ENCODE measurements at regions not wholly inside any gene's neighbourhood (a gene's known extent, or its start where the extent isn't known, plus 50 kb on each side); places are given as distances from the start of the nearest gene placed in this dataset.

GRCh38 chr2:167834707-167835106 is 412.7 kb downstream of the STK39 start:
- TF ChIP-seq EZH2phosphoT487 (IDR thresholded peaks at IDR 0.05; ENCODE audit: insufficient read depth, low read depth), result no peak
- TF ChIP-seq EZH2 (IDR thresholded peaks at IDR 0.05; ENCODE audit: insufficient read depth, poor library complexity, severe bottlenecking), result no peak
- H3K4me3 ChIP-seq, result no peak overlapping the region
- H4K20me1 ChIP-seq (ENCODE audit: insufficient read depth), result no peaks in the 10 kb centered on the region
- no peaks in the 10 kb centered on the region for H3K9me2 ChIP-seq (ENCODE audit: insufficient read depth)
- H3F3A ChIP-seq (ENCODE audit: insufficient read depth), result no peaks in the 10 kb centered on the region
- no peaks in the 10 kb centered on the region for H3K36me3 ChIP-seq (ENCODE audit: low read depth)
- in situ Hi-C loops (cut with MboI), result no loop called here
- no peak overlapping the region for H3K4me2 ChIP-seq (ENCODE audit: unreplicated experiment)
- H2AFZ ChIP-seq, result no peak overlapping the region
- 36 to 63% methylated on average over 5 of the region's 5 CpGs for WGBS, 2 experiments (ENCODE audit: low coverage in 1 of 2, low lambda C conversion rate in 2 of 2, missing lambda C conversion rate in 2 of 2)
- no peaks in the 10 kb centered on the region for H3K79me2 ChIP-seq (ENCODE audit: insufficient read depth)
- no peaks in the 10 kb centered on the region for H3K27me3 ChIP-seq (replicated peaks; ENCODE audit: insufficient read depth)
- DNase-seq, result no peak
- H3K4me1 ChIP-seq (ENCODE audit: insufficient read depth), result no peaks in the 10 kb centered on the region
- H3K9ac ChIP-seq, result no peak overlapping the region
- H3K9me3 ChIP-seq (ENCODE audit: low read depth), result no peaks in the 10 kb centered on the region
- H3K27ac ChIP-seq, result no peak overlapping the region

- Histone ChIP-seq H3K79me2 (ENCODE audit: insufficient read depth) (no peaks in the 10 kb centered on the region), H3K4me1 (ENCODE audit: insufficient read depth) (no peaks in the 10 kb centered on the region), H3K4me3 (no peak overlapping the region), H3K4me2 (ENCODE audit: unreplicated experiment) (no peak overlapping the region), H3F3A (ENCODE audit: insufficient read depth) (no peaks in the 10 kb centered on the region), H3K9me2 (ENCODE audit: insufficient read depth) (no peaks in the 10 kb centered on the region), H2AFZ (no peak overlapping the region), H3K36me3 (ENCODE audit: low read depth) (no peaks in the 10 kb centered on the region), H3K27ac (no peak overlapping the region), H3K9ac (no peak overlapping the region), H3K27me3 (replicated peaks; ENCODE audit: insufficient read depth) (no peaks in the 10 kb centered on the region), H3K9me3 (ENCODE audit: low read depth) (no peaks in the 10 kb centered on the region), H4K20me1 (ENCODE audit: insufficient read depth) (no peaks in the 10 kb centered on the region)
- 44 to 58% methylated on average over 4 of the region's 4 CpGs for WGBS, 2 experiments (ENCODE audit: low coverage in 1 of 2, low lambda C conversion rate in 2 of 2, missing lambda C conversion rate in 2 of 2)
- no peak for DNase-seq
- in situ Hi-C loops (cut with MboI), result no loop called here
- TF ChIP-seq EZH2phosphoT487 (IDR thresholded peaks at IDR 0.05; ENCODE audit: insufficient read depth, low read depth) (no peak), EZH2 (IDR thresholded peaks at IDR 0.05; ENCODE audit: insufficient read depth, poor library complexity, severe bottlenecking) (no peak)
Observed at GRCh38 chr2:167833294-167833693, 414.1 kb downstream of the STK39 start.

GRCh38 chr2:167832868-167833287 is 414.5 kb downstream of the STK39 start:
- Histone ChIP-seq H3K36me3 (ENCODE audit: low read depth) (no peaks in the 10 kb centered on the region), H3K79me2 (ENCODE audit: insufficient read depth) (no peaks in the 10 kb centered on the region), H3K9ac (no peak overlapping the region), H3K4me1 (ENCODE audit: insufficient read depth) (no peaks in the 10 kb centered on the region), H3K9me2 (ENCODE audit: insufficient read depth) (no peaks in the 10 kb centered on the region), H3K4me3 (no peak overlapping the region), H2AFZ (no peak overlapping the region), H3K9me3 (ENCODE audit: low read depth) (no peaks in the 10 kb centered on the region), H4K20me1 (ENCODE audit: insufficient read depth) (no peaks in the 10 kb centered on the region), H3F3A (ENCODE audit: insufficient read depth) (no peaks in the 10 kb centered on the region), H3K27ac (no peak overlapping the region), H3K27me3 (replicated peaks; ENCODE audit: insufficient read depth) (no peaks in the 10 kb centered on the region), H3K4me2 (ENCODE audit: unreplicated experiment) (no peak overlapping the region)
- DNase-seq, result no peak
- in situ Hi-C loops (cut with MboI), result no loop called here
- 18 to 23% methylated on average over 4 of the region's 4 CpGs for WGBS, 2 experiments (ENCODE audit: low coverage in 1 of 2, low lambda C conversion rate in 2 of 2, missing lambda C conversion rate in 2 of 2)
- no peak for TF ChIP-seq EZH2 (IDR thresholded peaks at IDR 0.05; ENCODE audit: insufficient read depth, poor library complexity, severe bottlenecking)

DNA sequence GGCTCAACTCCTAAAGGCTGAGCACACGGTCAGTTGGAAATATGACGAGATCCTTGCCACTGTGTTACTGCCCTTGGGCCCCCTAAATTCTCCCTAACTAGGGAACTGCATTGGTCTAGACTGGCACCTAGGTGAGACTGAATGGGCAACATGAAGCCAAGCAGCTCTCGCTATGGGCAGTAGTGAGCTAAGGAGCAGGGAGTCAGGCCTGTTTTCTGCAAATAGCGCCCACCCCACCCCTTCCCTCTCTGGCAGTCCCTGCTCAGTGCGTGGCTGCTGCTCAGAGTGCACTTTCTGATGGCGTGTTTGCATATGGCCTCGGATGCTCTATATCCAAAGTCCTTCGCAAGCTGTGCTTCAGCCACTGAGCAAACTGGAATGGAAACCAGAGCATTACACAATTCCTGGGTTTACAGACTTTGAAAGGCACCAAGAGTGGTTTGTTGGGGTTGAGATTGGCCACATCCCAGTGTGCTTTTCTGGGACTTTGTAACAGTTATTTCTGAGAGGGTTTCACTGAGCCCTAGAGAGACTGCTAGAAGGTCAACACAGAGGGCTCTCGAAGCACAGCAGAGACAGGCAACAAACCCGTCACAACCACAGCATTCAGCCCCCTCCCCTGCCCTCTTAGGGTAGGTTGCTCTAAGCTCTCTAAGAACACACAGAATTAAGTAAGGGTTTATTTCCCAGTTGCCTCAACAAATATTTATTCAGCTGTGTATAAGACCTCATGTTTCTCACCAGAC is 419.9 kb downstream of the STK39 start:
- WGBS, 2 experiments (ENCODE audit: low coverage in 1 of 2, low lambda C conversion rate in 2 of 2, missing lambda C conversion rate in 2 of 2), result 37 to 38% methylated on average over 10 of the region's 10 CpGs
- no peak for DNase-seq
- H3K79me2 ChIP-seq (ENCODE audit: insufficient read depth), result no peaks in the 10 kb centered on the region
- H3K9ac ChIP-seq, result no peak overlapping the region
- H3K9me3 ChIP-seq (ENCODE audit: low read depth), result no peaks in the 10 kb centered on the region
- TF ChIP-seq EZH2 (IDR thresholded peaks at IDR 0.05; ENCODE audit: insufficient read depth, poor library complexity, severe bottlenecking) (no peak), EZH2phosphoT487 (IDR thresholded peaks at IDR 0.05; ENCODE audit: insufficient read depth, low read depth) (no peak)
- H3K4me2 ChIP-seq (ENCODE audit: unreplicated experiment), result no peak overlapping the region
- no peaks in the 10 kb centered on the region for H3K36me3 ChIP-seq (ENCODE audit: low read depth)
- in situ Hi-C loops (cut with MboI), result no loop called here
- no peak overlapping the region for H2AFZ ChIP-seq
- H4K20me1 ChIP-seq (ENCODE audit: insufficient read depth), result no peaks in the 10 kb centered on the region
- no peak overlapping the region for H3K4me3 ChIP-seq
- H3K4me1 ChIP-seq (ENCODE audit: insufficient read depth), result no peaks in the 10 kb centered on the region
- no peaks in the 10 kb centered on the region for H3K9me2 ChIP-seq (ENCODE audit: insufficient read depth)
- no peaks in the 10 kb centered on the region for H3K27me3 ChIP-seq (replicated peaks; ENCODE audit: insufficient read depth)
- no peaks in the 10 kb centered on the region for H3F3A ChIP-seq (ENCODE audit: insufficient read depth)
- H3K27ac ChIP-seq, result no peak overlapping the region

Data from GM23248 (cell line).